ENCODE measurements at regions not wholly inside any gene's neighbourhood (a gene's known extent, or its start where the extent isn't known, plus 50 kb on each side); places are given as distances from the start of the nearest gene placed in this dataset.

DNA sequence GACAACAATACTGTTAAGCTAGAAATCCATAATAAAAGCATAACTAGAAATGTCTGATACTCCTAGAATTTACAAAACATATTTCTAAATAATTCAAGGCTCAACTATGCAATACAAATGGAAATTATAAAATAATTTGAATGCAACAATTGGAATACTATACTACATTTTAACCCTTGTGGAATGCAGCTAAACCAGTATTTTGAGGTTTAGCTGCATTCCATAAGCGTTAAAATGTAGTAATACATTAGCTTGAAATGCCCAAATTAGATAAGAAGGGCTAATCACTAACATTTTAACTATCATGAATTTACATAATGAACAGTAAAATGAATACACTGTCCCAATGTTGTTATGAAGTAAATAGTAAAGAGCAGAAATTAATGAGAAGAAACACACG, 617.2 kb upstream of the CHORDC1 start:
- no peak overlapping the region for H2AFZ ChIP-seq (ENCODE audit: insufficient read depth, low read depth, low read length, poor library complexity, severe bottlenecking)
- POLR2A ChIA-PET: no interaction called here
- no peak overlapping the region for H3K9ac ChIP-seq (ENCODE audit: low read length)
- H4K20me1 ChIP-seq (ENCODE audit: control insufficient read depth, insufficient read depth, low read length, poor library complexity, severe bottlenecking): no peaks in the 10 kb centered on the region
- intact Hi-C loops (cut with micrococcal nuclease): no loop called here
- Mint-ChIP-seq H3K9me3 (ENCODE audit: insufficient read depth) (no peaks in the 10 kb centered on the region), H3K27ac (no peak overlapping the region), H3K27me3 (no peaks in the 10 kb centered on the region), H3K4me1 (no peaks in the 10 kb centered on the region), H3K4me3 (no peak overlapping the region)
- DNase-seq (no peak), ATAC-seq (ENCODE audit: low read depth) (no peak)
- H3K27ac ChIP-seq (ENCODE audit: low read length in 2 of 2): no peak overlapping the region
- no peaks in the 10 kb centered on the region for H3K9me3 ChIP-seq (ENCODE audit: control extremely low read depth in 1 of 3, control insufficient read depth in 2 of 3, insufficient read depth in 1 of 3, low read length in 2 of 3)
- CTCF ChIA-PET: no interaction called here
- no peak overlapping the region for H3K4me2 ChIP-seq (replicated peaks; ENCODE audit: low read depth, low read length, poor library complexity, severe bottlenecking)
- no CpG with 5 or more reads among the region's 2 CpGs for WGBS (ENCODE audit: insufficient coverage)
- no peak for TF ChIP-seq CTCF (IDR thresholded peaks at IDR 0.05)
- no peak for TF ChIP-seq EZH2 (IDR thresholded peaks at IDR 0.05; ENCODE audit: borderline replicate concordance, insufficient read depth, low read depth, low read length, poor library complexity, severe bottlenecking)
- H3K36me3 ChIP-seq (replicated peaks in 1 of 2; ENCODE audit: control extremely low read depth in 1 of 2, control insufficient read depth in 1 of 2, extremely low read depth in 1 of 2, insufficient read depth in 2 of 2, low read length in 1 of 2): no peaks in the 10 kb centered on the region
- H3K27me3 ChIP-seq (replicated peaks in 1 of 4; ENCODE audit: control extremely low read depth in 1 of 4, control insufficient read depth in 3 of 4, insufficient read depth in 4 of 4, low read length in 3 of 4): no peaks in the 10 kb centered on the region
- no peak overlapping the region for H3K4me3 ChIP-seq (ENCODE audit: control extremely low read depth in 1 of 5, extremely low read depth in 1 of 5, insufficient read depth in 1 of 5, low read depth in 2 of 5, low read length in 4 of 5)
- no peaks in the 10 kb centered on the region for H3K4me1 ChIP-seq (ENCODE audit: control insufficient read depth in 2 of 2, insufficient read depth in 2 of 2, low read length in 2 of 2)
- H3K79me2 ChIP-seq (ENCODE audit: control insufficient read depth, insufficient read depth, low read length): no peaks in the 10 kb centered on the region

DNA sequence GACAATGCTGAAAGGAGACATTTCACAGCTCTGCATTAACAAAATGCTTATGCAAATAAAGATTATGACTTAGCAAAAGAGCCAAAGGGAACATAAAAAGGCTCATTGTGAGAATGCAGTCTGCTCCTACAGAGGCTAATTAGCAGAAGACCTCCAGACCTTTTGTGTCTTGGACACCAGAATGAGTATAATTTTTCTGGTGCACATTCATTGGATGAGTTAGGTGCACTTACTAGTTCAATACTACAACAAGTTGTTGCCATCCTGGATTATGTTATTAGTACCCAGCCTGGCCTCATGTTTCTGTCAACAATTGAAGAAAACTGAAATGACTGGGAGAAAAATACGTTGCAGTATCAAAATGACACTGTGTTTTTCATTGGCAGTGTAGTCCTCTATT, 613.2 kb upstream of the CHORDC1 start:
- Histone ChIP-seq H3K36me3 (replicated peaks in 1 of 2; ENCODE audit: control extremely low read depth in 1 of 2, control insufficient read depth in 1 of 2, extremely low read depth in 1 of 2, insufficient read depth in 2 of 2, low read length in 1 of 2) (no peaks in the 10 kb centered on the region), H4K20me1 (ENCODE audit: control insufficient read depth, insufficient read depth, low read length, poor library complexity, severe bottlenecking) (no peaks in the 10 kb centered on the region), H3K4me2 (replicated peaks; ENCODE audit: low read depth, low read length, poor library complexity, severe bottlenecking) (no peak overlapping the region), H2AFZ (ENCODE audit: insufficient read depth, low read depth, low read length, poor library complexity, severe bottlenecking) (no peak overlapping the region), H3K79me2 (ENCODE audit: control insufficient read depth, insufficient read depth, low read length) (no peaks in the 10 kb centered on the region), H3K4me1 (ENCODE audit: control insufficient read depth in 2 of 2, insufficient read depth in 2 of 2, low read length in 2 of 2) (no peaks in the 10 kb centered on the region), H3K9ac (ENCODE audit: low read length) (no peak overlapping the region), H3K27me3 (replicated peaks in 1 of 4; ENCODE audit: control extremely low read depth in 1 of 4, control insufficient read depth in 3 of 4, insufficient read depth in 4 of 4, low read length in 3 of 4) (no peaks in the 10 kb centered on the region), H3K9me3 (ENCODE audit: control extremely low read depth in 1 of 3, control insufficient read depth in 2 of 3, insufficient read depth in 1 of 3, low read length in 2 of 3) (no peaks in the 10 kb centered on the region), H3K27ac (ENCODE audit: low read length in 2 of 2) (no peak overlapping the region), H3K4me3 (ENCODE audit: control extremely low read depth in 1 of 5, extremely low read depth in 1 of 5, insufficient read depth in 1 of 5, low read depth in 2 of 5, low read length in 4 of 5) (no peak overlapping the region)
- no peaks in the 10 kb centered on the region for H3K27me3 Mint-ChIP-seq
- CTCF ChIA-PET: no interaction called here
- no peaks in the 10 kb centered on the region for H3K9me3 Mint-ChIP-seq (ENCODE audit: insufficient read depth)
- no peak overlapping the region for H3K27ac Mint-ChIP-seq
- no peak overlapping the region for H3K4me3 Mint-ChIP-seq
- POLR2A ChIA-PET: no interaction called here
- ATAC-seq (ENCODE audit: low read depth) (no peak), DNase-seq (no peak)
- H3K4me1 Mint-ChIP-seq: no peaks in the 10 kb centered on the region
- TF ChIP-seq EZH2 (IDR thresholded peaks at IDR 0.05; ENCODE audit: borderline replicate concordance, insufficient read depth, low read depth, low read length, poor library complexity, severe bottlenecking) (no peak), CTCF (IDR thresholded peaks at IDR 0.05) (no peak)
- intact Hi-C loops (cut with micrococcal nuclease): no loop called here
- no CpG with 5 or more reads among the region's 1 CpG for WGBS (ENCODE audit: insufficient coverage)
